ENCODE measurements at regions not wholly inside any gene's neighbourhood (a gene's known extent, or its start where the extent isn't known, plus 50 kb on each side); places are given as distances from the start of the nearest gene placed in this dataset.

- DNase-seq (ENCODE audit: extremely low read depth, low read depth), result no peak
- TF ChIP-seq CTCF (IDR thresholded peaks at IDR 0.05; ENCODE audit: low read depth, low read length), result no peak
Observed at GRCh38 chrX:5180135-5180741, 1048.4 kb downstream of the NLGN4X start.

GRCh38 chrX:5176766-5177165 lies 1051.9 kb downstream of the NLGN4X start:
- TF ChIP-seq CTCF (IDR thresholded peaks at IDR 0.05; ENCODE audit: low read depth, low read length), result no peak
- no peak for DNase-seq (ENCODE audit: extremely low read depth, low read depth)

GRCh38 chrX:5163663-5164062 lies 1065.0 kb downstream of the NLGN4X start:
- no peak for DNase-seq (ENCODE audit: extremely low read depth, low read depth)
- TF ChIP-seq CTCF (IDR thresholded peaks at IDR 0.05; ENCODE audit: low read depth, low read length), result no peak

- TF ChIP-seq CTCF (IDR thresholded peaks at IDR 0.05; ENCODE audit: low read depth, low read length), result no peak
- no peak for DNase-seq (ENCODE audit: extremely low read depth, low read depth)
Observed at GRCh38 chrX:5155301-5155700, 1073.4 kb downstream of the NLGN4X start.

- no peak for DNase-seq (ENCODE audit: extremely low read depth, low read depth)
- no peak for TF ChIP-seq CTCF (IDR thresholded peaks at IDR 0.05; ENCODE audit: low read depth, low read length)
Observed at GRCh38 chrX:5145957-5146356, 1082.7 kb downstream of the NLGN4X start.

- TF ChIP-seq CTCF (IDR thresholded peaks at IDR 0.05; ENCODE audit: low read depth, low read length), result no peak
- DNase-seq (ENCODE audit: extremely low read depth, low read depth), result no peak
Observed at GRCh38 chrX:5142644-5143043, 1086.0 kb downstream of the NLGN4X start.

GRCh38 chrX:5122181-5122678 lies 1106.4 kb downstream of the NLGN4X start:
- no peak for DNase-seq (ENCODE audit: extremely low read depth, low read depth)
- no peak for TF ChIP-seq CTCF (IDR thresholded peaks at IDR 0.05; ENCODE audit: low read depth, low read length)

Measured in AG09319 (cell line).